ENCODE measurements at regions not wholly inside any gene's neighbourhood (a gene's known extent, or its start where the extent isn't known, plus 50 kb on each side); places are given as distances from the start of the nearest gene placed in this dataset.

DNA sequence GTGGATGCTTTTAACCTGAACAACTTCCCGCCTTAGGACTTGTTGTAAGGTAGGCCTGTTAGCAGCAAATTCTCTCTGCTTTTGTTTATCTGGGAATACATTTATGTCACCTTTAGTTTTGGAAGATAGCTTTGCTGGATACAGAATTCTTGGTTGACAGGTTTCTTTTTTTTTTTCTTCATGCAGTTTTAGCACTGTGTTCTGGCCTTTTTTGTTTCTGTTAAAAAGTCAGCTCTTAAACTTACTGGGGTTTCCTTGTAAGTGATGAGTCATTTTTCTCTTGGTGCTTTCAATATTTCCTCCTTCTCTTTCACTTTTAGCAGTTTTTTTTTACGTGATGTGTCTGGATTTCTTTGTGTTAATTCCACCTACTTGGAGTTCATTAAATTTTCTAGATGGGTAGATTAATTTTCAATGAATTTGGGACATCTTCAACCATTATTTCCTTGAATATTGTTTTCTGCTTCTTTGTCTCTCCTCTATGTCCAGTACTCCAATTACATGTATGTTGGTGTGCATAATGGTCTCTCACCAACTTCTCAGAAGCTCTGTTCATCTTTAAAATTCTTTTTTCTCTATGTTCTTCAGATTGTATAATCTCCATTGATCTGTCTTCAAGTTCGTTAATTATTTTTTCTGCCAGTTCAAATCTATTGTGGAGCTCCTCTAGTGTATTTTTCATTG lies 188.2 kb upstream of the ZNF536 start (continued):
- TF ChIP-seq FOSL1 (IDR thresholded peaks at IDR 0.05; ENCODE audit: insufficient read depth, low read depth, low read length): no peak

Measured in H1 (cell line).